Tibial artery (tissue), 4 donors: ENCODE measurements at regions not wholly inside any gene's neighbourhood (a gene's known extent, or its start where the extent isn't known, plus 50 kb on each side); places are given as distances from the start of the nearest gene placed in this dataset.

Experiments used
- DNase-seq, 2 donors: peaks; one replicate each; pipeline ENCODE4 v3.0.0-alpha.2; 2019
- H3K27ac ChIP-seq, 2 donors: fragments of 200-600 bp; sonication (generic) in 1 of 2; 1 replicate in 1 of 2; 2 replicates in 1 of 2; pipeline ENCODE4 v1.5.1; 2018 to 2019; ENCODE audit warnings: mild to moderate bottlenecking in 1 of 2
- H3K27me3 ChIP-seq, 2 donors: fragments of 200-600 bp; sonication (generic) in 1 of 2; one replicate each; pipeline versions ENCODE4 v1.5.1 to v1.6.0; 2016 to 2019
- H3K36me3 ChIP-seq, 3 donors: fragments of 200-600 bp; sonication (generic) in 2 of 3; one replicate each; pipeline ENCODE4 v1.5.1; 2016 to 2019; ENCODE audit warnings: mild to moderate bottlenecking in 2 of 3
- H3K4me1 ChIP-seq, 4 donors: fragments of 200-600 bp; sonication (generic) in 2 of 4; 1 replicate in 3 of 4; 2 replicates in 1 of 4; pipeline ENCODE4 v1.5.1; 2016 to 2019
- H3K4me3 ChIP-seq, 2 donors: fragments of 200-600 bp; sonication (generic) in 1 of 2; 1 replicate in 1 of 2; 2 replicates in 1 of 2; pipeline ENCODE4 v1.5.1; 2018 to 2019; ENCODE audit warnings: mild to moderate bottlenecking in 2 of 2
- H3K9me3 ChIP-seq, 3 donors: fragments of 200-600 bp; sonication (generic) in 1 of 3; one replicate each; pipeline ENCODE4 v1.5.1; 2016 to 2019
- intact Hi-C: fragments of 100-400 bp; cut with DNase I; formaldehyde crosslinking; loops from one replicate; pipeline ENCODE4 v1.15.0; 2023; ENCODE audit warnings: low total_unique reads
- TF ChIP-seq, protein P1 (sequence below), 2 experiments: fragments of 200-600 bp in 1 of 2; fragments of 450-650 bp in 1 of 2; IDR thresholded peaks; one replicate each; pipeline ENCODE4 v1.5.1; 2017 to 2019; ENCODE audit warnings: antibody characterized with exemption in 2 of 2, mild to moderate bottlenecking in 1 of 2, moderate library complexity in 1 of 2

DNA sequence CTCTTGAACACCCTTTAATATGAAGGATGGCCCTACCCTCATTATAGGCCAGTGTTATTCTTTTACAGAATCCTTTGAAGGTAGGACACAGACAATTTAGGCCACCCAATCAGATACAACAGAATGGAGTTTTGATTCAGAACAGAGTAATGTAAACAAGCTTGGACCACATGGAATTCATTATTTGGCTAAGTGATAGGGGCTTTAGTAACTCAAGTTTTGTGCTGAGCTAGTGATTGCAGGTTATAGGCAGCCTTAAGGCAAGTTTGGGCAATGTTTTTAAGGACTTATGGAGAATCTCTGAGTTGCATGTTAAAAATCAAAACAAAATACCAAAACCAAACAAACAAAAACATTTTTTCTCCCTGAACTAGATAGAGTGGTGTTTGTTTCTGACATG lies 312.1 kb upstream of the ROBO1 start:
- Histone ChIP-seq H3K9me3 (no peaks in the 10 kb centered on the region), H3K4me3 (no peak overlapping the region), H3K4me1 (no peaks in the 10 kb centered on the region), H3K36me3 (no peaks in the 10 kb centered on the region), H3K27me3 (no peaks in the 10 kb centered on the region), H3K27ac (no peak overlapping the region)
- TF ChIP-seq, protein P1, sequence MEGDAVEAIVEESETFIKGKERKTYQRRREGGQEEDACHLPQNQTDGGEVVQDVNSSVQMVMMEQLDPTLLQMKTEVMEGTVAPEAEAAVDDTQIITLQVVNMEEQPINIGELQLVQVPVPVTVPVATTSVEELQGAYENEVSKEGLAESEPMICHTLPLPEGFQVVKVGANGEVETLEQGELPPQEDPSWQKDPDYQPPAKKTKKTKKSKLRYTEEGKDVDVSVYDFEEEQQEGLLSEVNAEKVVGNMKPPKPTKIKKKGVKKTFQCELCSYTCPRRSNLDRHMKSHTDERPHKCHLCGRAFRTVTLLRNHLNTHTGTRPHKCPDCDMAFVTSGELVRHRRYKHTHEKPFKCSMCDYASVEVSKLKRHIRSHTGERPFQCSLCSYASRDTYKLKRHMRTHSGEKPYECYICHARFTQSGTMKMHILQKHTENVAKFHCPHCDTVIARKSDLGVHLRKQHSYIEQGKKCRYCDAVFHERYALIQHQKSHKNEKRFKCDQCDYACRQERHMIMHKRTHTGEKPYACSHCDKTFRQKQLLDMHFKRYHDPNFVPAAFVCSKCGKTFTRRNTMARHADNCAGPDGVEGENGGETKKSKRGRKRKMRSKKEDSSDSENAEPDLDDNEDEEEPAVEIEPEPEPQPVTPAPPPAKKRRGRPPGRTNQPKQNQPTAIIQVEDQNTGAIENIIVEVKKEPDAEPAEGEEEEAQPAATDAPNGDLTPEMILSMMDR (IDR thresholded peaks at IDR 0.05) = no peak
- intact Hi-C loops = no loop called here
- no peak for DNase-seq

DNA sequence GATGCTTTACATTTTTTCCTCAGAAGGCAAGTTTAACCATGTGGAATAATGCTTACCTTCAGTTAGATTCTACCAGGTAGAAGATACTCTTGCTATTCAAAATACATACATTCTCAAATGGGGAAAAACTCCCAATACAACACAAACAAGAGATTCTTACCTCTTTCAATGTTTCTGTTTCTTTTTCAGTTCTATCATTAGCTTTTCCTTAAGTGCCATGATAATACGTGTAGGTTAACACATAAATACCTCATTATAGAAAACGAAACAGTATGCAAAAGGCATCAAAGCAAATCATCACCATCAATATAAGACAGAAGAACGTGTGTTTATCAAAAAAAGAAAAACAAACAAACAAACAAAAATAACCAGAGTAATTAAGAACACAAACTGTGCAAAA lies 300.7 kb upstream of the ROBO1 start:
- Histone ChIP-seq H3K36me3 (no peaks in the 10 kb centered on the region), H3K9me3 (no peaks in the 10 kb centered on the region)
- intact Hi-C loops = no loop called here

DNA sequence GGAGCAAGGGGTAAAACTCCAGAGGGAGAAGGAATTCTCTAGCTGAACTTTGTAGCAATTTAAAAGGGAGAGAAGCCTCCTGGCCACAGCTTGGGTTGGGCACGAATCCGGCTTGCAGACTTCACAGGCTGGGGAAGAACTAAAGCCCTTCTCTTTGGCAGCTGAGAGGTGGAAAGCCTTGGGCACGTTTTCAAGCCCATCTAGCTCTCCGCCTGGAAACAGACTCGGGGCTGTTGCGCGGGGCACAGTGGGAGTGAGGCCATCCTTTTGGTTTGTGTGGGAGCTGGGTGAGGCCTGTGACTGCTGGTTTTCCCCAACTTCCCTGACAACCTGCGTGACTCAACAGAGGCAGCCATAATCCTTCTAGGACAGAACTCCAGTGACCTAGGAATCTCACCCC lies 295.7 kb upstream of the ROBO1 start:
- H3K4me1 ChIP-seq = no peaks in the 10 kb centered on the region
- intact Hi-C loops = no loop called here
- no peak overlapping the region for H3K27ac ChIP-seq
- H3K36me3 ChIP-seq = no peaks in the 10 kb centered on the region
- DNase-seq = no peak
- TF ChIP-seq, protein P1 (IDR thresholded peaks at IDR 0.05) = no peak
- no peaks in the 10 kb centered on the region for H3K27me3 ChIP-seq
- no peaks in the 10 kb centered on the region for H3K9me3 ChIP-seq
- no peak overlapping the region for H3K4me3 ChIP-seq

More for the DNA sequence above, 300.7 kb upstream of the ROBO1 start:
- TF ChIP-seq, protein P1 (IDR thresholded peaks at IDR 0.05) = no peak
- Histone ChIP-seq H3K27ac (no peak overlapping the region), H3K4me3 (no peak overlapping the region), H3K4me1 (no peaks in the 10 kb centered on the region), H3K27me3 (no peaks in the 10 kb centered on the region)
- no peak for DNase-seq

DNA sequence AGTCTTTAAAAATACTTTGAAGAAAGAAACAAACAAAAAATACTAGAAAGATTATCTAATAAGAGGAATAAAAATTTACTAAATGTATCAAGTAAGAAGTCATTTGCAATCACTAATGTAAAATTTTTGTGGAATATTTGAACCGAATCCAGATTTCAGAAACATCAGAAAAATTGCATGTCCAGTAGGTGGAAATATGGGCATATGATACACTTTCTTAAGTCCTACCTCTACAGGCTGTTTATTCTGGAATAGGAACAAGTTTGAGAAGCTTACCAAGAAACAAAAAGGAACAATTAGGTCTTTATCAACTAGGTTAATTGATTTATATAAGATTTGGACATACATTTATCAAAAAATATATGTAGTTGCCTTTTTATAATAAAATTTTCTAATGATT lies 292.9 kb upstream of the ROBO1 start:
- no peaks in the 10 kb centered on the region for H3K36me3 ChIP-seq
- TF ChIP-seq, protein P1 (IDR thresholded peaks at IDR 0.05) = no peak
- no peaks in the 10 kb centered on the region for H3K9me3 ChIP-seq
- H3K4me3 ChIP-seq = no peak overlapping the region
- H3K27me3 ChIP-seq = no peaks in the 10 kb centered on the region
- no peaks in the 10 kb centered on the region for H3K4me1 ChIP-seq
- no peak overlapping the region for H3K27ac ChIP-seq
- DNase-seq = no peak
- intact Hi-C loops = no loop called here

DNA sequence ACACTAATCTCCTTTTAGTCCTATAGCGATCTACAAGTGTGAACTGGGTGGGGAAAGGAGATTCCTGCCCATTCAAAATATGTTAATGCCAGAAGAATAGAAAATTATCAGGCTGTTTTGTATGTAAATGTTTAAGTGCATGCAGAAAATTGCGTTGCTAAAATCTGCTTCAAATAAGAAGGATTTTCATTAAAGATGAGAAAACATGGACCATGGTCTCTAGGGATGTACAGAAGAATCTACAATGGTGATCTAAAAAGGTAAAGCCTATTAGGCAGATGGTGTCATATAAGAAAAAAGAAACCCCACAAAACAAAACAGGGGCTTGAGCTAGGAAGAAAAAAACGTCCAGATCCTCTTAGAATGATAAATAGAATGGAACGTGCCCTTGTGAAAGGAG lies 287.5 kb upstream of the ROBO1 start:
- H3K4me3 ChIP-seq = no peak overlapping the region
- H3K9me3 ChIP-seq = no peaks in the 10 kb centered on the region
- H3K4me1 ChIP-seq = no peaks in the 10 kb centered on the region
- no peak overlapping the region for H3K27ac ChIP-seq
- intact Hi-C loops = no loop called here
- TF ChIP-seq, protein P1 (IDR thresholded peaks at IDR 0.05) = no peak
- no peaks in the 10 kb centered on the region for H3K27me3 ChIP-seq
- no peak for DNase-seq
- H3K36me3 ChIP-seq = no peaks in the 10 kb centered on the region

DNA sequence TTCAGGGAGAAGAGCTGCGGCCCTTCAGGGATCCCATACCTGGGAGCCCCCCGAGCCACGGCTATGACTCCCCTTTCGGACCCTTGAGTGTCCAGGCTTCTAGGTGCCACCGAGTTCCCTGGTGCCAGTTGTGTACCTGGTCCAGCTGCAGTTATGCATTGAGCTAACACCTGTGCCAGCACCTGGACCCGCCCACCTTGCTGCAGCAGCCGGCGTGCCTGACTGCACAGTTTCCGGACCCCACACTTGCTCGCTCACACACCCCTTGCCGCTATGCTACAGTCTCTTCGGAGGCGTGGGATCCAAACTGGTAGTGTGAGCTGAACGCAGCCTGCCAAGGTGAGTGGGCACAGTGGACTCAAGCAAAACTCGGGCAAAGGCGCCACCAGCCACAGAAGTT lies 284.5 kb upstream of the ROBO1 start:
- intact Hi-C loops = no loop called here
- TF ChIP-seq, protein P1 (IDR thresholded peaks at IDR 0.05) = no peak
- Histone ChIP-seq H3K36me3 (no peaks in the 10 kb centered on the region), H3K4me1 (no peaks in the 10 kb centered on the region), H3K4me3 (no peak overlapping the region), H3K9me3 (no peaks in the 10 kb centered on the region), H3K27ac (no peak overlapping the region), H3K27me3 (no peaks in the 10 kb centered on the region)
- DNase-seq = no peak
